ENCODE measurements at regions not wholly inside any gene's neighbourhood (a gene's known extent, or its start where the extent isn't known, plus 50 kb on each side); places are given as distances from the start of the nearest gene placed in this dataset.

DNA sequence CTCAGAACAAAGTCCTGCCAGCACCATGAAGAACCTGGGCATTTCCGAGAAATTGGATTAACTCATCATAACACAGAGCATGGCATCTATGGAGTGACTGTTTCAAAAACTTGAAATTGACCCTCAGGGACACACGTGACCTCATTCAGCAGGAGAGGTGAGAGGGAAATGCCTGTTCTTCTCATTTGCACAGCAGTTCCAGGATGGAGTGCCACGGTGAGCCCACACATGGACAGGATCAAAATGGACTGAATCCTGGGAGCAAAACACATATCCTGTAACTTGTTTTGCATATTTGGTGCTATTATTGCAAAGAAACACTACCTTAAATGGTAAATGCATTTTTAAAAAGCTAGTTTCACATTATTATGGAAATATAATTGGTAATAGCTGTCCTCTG, 256.1 kb upstream of the IRX2 start:
- intact Hi-C loops (cut with micrococcal nuclease) = no loop called here
- H3K36me3 ChIP-seq (ENCODE audit: control insufficient read depth in 1 of 2, insufficient read depth in 2 of 2, low read length in 2 of 2) = no peaks in the 10 kb centered on the region
- H3K79me2 ChIP-seq (ENCODE audit: insufficient read depth, low read length) = no peaks in the 10 kb centered on the region
- H3K9me2 ChIP-seq (ENCODE audit: insufficient read depth) = no peaks in the 10 kb centered on the region
- no peaks in the 10 kb centered on the region for H3K27me3 ChIP-seq (ENCODE audit: insufficient read depth, low read length)
- POLR2A ChIA-PET = no interaction called here
- H2AFZ ChIP-seq (ENCODE audit: low read depth, low read length, poor library complexity, severe bottlenecking) = no peak overlapping the region
- no peak overlapping the region for H3K4me3 ChIP-seq (replicated peaks in 1 of 2; ENCODE audit: low read depth in 1 of 2, low read length in 2 of 2)
- H3K4me1 ChIP-seq (ENCODE audit: control insufficient read depth in 1 of 2, insufficient read depth in 2 of 2, low read length in 2 of 2) = no peaks in the 10 kb centered on the region
- H3K9ac ChIP-seq (ENCODE audit: low read length) = no peak overlapping the region
- no peak overlapping the region for H3K27ac ChIP-seq (ENCODE audit: low read depth, low read length)
- no peak overlapping the region for H3K4me2 ChIP-seq (ENCODE audit: low read length)
- RAD21 ChIA-PET (ENCODE audit: low non-redundant PET in 1 of 2, low total read pairs in 2 of 2, uncharacterized antibody in 2 of 2, unreplicated experiment in 2 of 2) = no interaction called here
- no peak for TF ChIP-seq ZFX (IDR thresholded peaks at IDR 0.05)
- no peak for TF ChIP-seq JUND (IDR thresholded peaks at IDR 0.05)
- TF ChIP-seq TCF7L2 (IDR thresholded peaks at IDR 0.05; ENCODE audit: borderline replicate concordance, extremely low read depth, insufficient read depth, insufficient read length) = no peak
- TF ChIP-seq POLR2AphosphoS5 (IDR thresholded peaks at IDR 0.05; ENCODE audit: low read depth, low read length) = no peak
- TF ChIP-seq SP1 (IDR thresholded peaks at IDR 0.05; ENCODE audit: low read depth) = no peak
- no peak for TF ChIP-seq YY1 (IDR thresholded peaks at IDR 0.05; ENCODE audit: extremely low read depth, insufficient replicate concordance, low read depth, low read length)
- TF ChIP-seq CBX3 (IDR thresholded peaks at IDR 0.05; ENCODE audit: low read depth) = no peak
- no peak for TF ChIP-seq SIN3A (IDR thresholded peaks at IDR 0.05; ENCODE audit: low read depth)
- no peak for TF ChIP-seq ZNF274 (IDR thresholded peaks at IDR 0.05; ENCODE audit: low read depth, low read length)
- TF ChIP-seq ATF3 (IDR thresholded peaks at IDR 0.05) = no peak
- TF ChIP-seq RAD21 (IDR thresholded peaks at IDR 0.05; ENCODE audit: low read depth) = no peak
- no peak for TF ChIP-seq CEBPB (IDR thresholded peaks at IDR 0.05; ENCODE audit: low read depth)
- no peak for TF ChIP-seq EZH2 (IDR thresholded peaks at IDR 0.05)
- TF ChIP-seq, protein P1, sequence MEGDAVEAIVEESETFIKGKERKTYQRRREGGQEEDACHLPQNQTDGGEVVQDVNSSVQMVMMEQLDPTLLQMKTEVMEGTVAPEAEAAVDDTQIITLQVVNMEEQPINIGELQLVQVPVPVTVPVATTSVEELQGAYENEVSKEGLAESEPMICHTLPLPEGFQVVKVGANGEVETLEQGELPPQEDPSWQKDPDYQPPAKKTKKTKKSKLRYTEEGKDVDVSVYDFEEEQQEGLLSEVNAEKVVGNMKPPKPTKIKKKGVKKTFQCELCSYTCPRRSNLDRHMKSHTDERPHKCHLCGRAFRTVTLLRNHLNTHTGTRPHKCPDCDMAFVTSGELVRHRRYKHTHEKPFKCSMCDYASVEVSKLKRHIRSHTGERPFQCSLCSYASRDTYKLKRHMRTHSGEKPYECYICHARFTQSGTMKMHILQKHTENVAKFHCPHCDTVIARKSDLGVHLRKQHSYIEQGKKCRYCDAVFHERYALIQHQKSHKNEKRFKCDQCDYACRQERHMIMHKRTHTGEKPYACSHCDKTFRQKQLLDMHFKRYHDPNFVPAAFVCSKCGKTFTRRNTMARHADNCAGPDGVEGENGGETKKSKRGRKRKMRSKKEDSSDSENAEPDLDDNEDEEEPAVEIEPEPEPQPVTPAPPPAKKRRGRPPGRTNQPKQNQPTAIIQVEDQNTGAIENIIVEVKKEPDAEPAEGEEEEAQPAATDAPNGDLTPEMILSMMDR (IDR thresholded peaks at IDR 0.05 in 2 of 3, conservative IDR thresholded peaks at IDR 0.05 in 1 of 3; ENCODE audit: borderline replicate concordance in 1 of 3, insufficient read depth in 1 of 3, low read depth in 2 of 3, low read length in 2 of 3) = no peak
- CTCF ChIA-PET = no interaction called here
- DNase-seq (ENCODE audit: low read depth, low spot score) (no peak), ATAC-seq (no peak)
- H3K9me3 ChIP-seq (ENCODE audit: control insufficient read depth in 1 of 2, insufficient read depth in 1 of 2, low read depth in 1 of 2, low read length in 2 of 2) = peaks cover 4 to 25% of the 10 kb centered on the region in 2 experiments; a peak in 2 of 4 replicates
- no peaks in the 10 kb centered on the region for H4K20me1 ChIP-seq (ENCODE audit: insufficient read depth)
- BruUV-seq (replicated peaks) = no TSS peak
